Fibroblast of skin of left biceps (primary cell): ENCODE measurements at regions not wholly inside any gene's neighbourhood (a gene's known extent, or its start where the extent isn't known, plus 50 kb on each side); places are given as distances from the start of the nearest gene placed in this dataset.
"Not testable (repeated sequence)": the region's sequence is repeated elsewhere in the genome, so short reads cannot be mapped to it uniquely, and the experiment has no call there.

Experiments used
- DNase-seq, 2 experiments: peaks; one replicate each; pipeline ENCODE4 v3.0.0-alpha.2; 2013; ENCODE audit warnings: low read depth in 2 of 2

- DNase-seq: not testable (repeated sequence)
These were observed 773.7 kb upstream of the CITED2 start for GRCh38 chr6:140147825-140148814.

GRCh38 chr6:140140891-140141290, 766.4 kb upstream of the CITED2 start:
- DNase-seq: no peak

- DNase-seq: no peak
These were observed 764.0 kb upstream of the CITED2 start for GRCh38 chr6:140138311-140139010.

- DNase-seq: no peak
These were observed 759.8 kb upstream of the CITED2 start for GRCh38 chr6:140134224-140134623.

- DNase-seq: no peak
These were observed 755.6 kb upstream of the CITED2 start for GRCh38 chr6:140130074-140130473.

- DNase-seq: no peak
These were observed 750.0 kb upstream of the CITED2 start for GRCh38 chr6:140124498-140124897.

GRCh38 chr6:140108167-140108566, 733.7 kb upstream of the CITED2 start:
- DNase-seq: no peak

- no peak for DNase-seq
These were observed 732.8 kb upstream of the CITED2 start for GRCh38 chr6:140107216-140107615.

- DNase-seq: no peak
These were observed 731.4 kb upstream of the CITED2 start for GRCh38 chr6:140105857-140106256.

- DNase-seq: no peak
These were observed 730.8 kb upstream of the CITED2 start for GRCh38 chr6:140105241-140105640.

GRCh38 chr6:140101818-140102217, 727.4 kb upstream of the CITED2 start:
- DNase-seq: no peak

- DNase-seq: no peak
These were observed 726.9 kb upstream of the CITED2 start for GRCh38 chr6:140101367-140101766.

- DNase-seq: no peak
These were observed 721.1 kb upstream of the CITED2 start for GRCh38 chr6:140095532-140095931.

GRCh38 chr6:140091895-140092294, 717.4 kb upstream of the CITED2 start:
- no peak for DNase-seq

- no peak for DNase-seq
These were observed 716.4 kb upstream of the CITED2 start for GRCh38 chr6:140090871-140091270.

GRCh38 chr6:140083375-140083774, 708.9 kb upstream of the CITED2 start:
- DNase-seq: no peak

GRCh38 chr6:140082867-140083297, 708.4 kb upstream of the CITED2 start:
- peak; percentile 73 to 87 for DNase-seq

- no peak for DNase-seq
These were observed 704.9 kb upstream of the CITED2 start for GRCh38 chr6:140079328-140079727.

- peak; percentile 99 for DNase-seq
These were observed 704.2 kb upstream of the CITED2 start for GRCh38 chr6:140078561-140079125.

GRCh38 chr6:140077827-140078560, 703.5 kb upstream of the CITED2 start:
- DNase-seq: peak; percentile 53 to 54

- no peak for DNase-seq
These were observed 701.7 kb upstream of the CITED2 start for GRCh38 chr6:140076105-140076504.

GRCh38 chr6:140073456-140073855, 699.0 kb upstream of the CITED2 start:
- peak; percentile 71 to 74 for DNase-seq
